Duodenal mucosa (tissue), 2 donors: ENCODE measurements at regions not wholly inside any gene's neighbourhood (a gene's known extent, or its start where the extent isn't known, plus 50 kb on each side); places are given as distances from the start of the nearest gene placed in this dataset.

Experiments used
- H3K27ac ChIP-seq: one replicate; pipeline ENCODE4 v1.7.0; 2013; ENCODE audit warnings: low read depth, low read length
- H3K27me3 ChIP-seq, 2 donors: one replicate each; pipeline ENCODE4 v1.7.0; 2013; ENCODE audit warnings: low read length in 2 of 2, control low read depth in 1 of 2; ENCODE audit not compliant: insufficient read depth in 2 of 2, control insufficient read depth in 1 of 2
- H3K36me3 ChIP-seq, 2 donors: one replicate each; pipeline ENCODE4 v1.7.0; 2013; ENCODE audit warnings: low read length in 2 of 2, control low read depth in 1 of 2; ENCODE audit not compliant: insufficient read depth in 2 of 2, control insufficient read depth in 1 of 2
- H3K4me1 ChIP-seq, 2 donors: one replicate each; pipeline ENCODE4 v1.7.0; 2013; ENCODE audit warnings: low read length in 2 of 2, control low read depth in 1 of 2; ENCODE audit not compliant: insufficient read depth in 2 of 2, control insufficient read depth in 1 of 2
- H3K4me3 ChIP-seq, 2 donors: one replicate each; pipeline ENCODE4 v1.7.0; 2013; ENCODE audit warnings: low read length in 2 of 2, low read depth in 1 of 2
- H3K9ac ChIP-seq, 2 donors: one replicate each; pipeline ENCODE4 v1.7.0; 2013; ENCODE audit warnings: low read length in 2 of 2, low read depth in 1 of 2
- H3K9me3 ChIP-seq, 2 donors: one replicate each; pipeline ENCODE4 v1.7.0; 2013; ENCODE audit warnings: low read length in 2 of 2, control low read depth in 1 of 2; ENCODE audit not compliant: control insufficient read depth in 1 of 2

DNA sequence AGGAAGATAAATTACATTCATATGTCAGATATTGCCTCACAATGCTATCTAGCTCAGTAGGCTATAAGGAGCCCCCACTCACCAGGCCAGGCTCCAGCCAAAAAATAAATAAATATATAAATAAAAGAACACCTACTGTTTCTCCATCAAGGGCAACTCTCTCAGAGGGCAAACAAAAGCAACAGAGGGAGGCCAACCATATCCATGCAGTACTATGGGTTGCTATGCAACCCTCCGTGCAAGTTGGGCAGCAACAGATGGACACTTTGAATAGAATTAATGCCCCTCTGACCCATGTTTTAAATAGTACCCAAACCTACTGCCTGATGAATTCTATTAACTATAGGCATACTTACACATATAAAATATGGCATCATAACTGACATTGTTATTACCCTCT, 279.8 kb upstream of the EDNRB start:
- no peaks in the 10 kb centered on the region for H3K9me3 ChIP-seq
- no peaks in the 10 kb centered on the region for H3K36me3 ChIP-seq
- no peak overlapping the region for H3K9ac ChIP-seq
- H3K27me3 ChIP-seq: no peaks in the 10 kb centered on the region
- no peaks in the 10 kb centered on the region for H3K4me1 ChIP-seq
- H3K27ac ChIP-seq: no peak overlapping the region
- H3K4me3 ChIP-seq: no peak overlapping the region

GRCh38 chr13:78197231-78197630, 278.6 kb upstream of the EDNRB start:
- Histone ChIP-seq H3K27ac (no peak overlapping the region), H3K4me3 (no peak overlapping the region), H3K9me3 (no peaks in the 10 kb centered on the region), H3K36me3 (no peaks in the 10 kb centered on the region), H3K9ac (no peak overlapping the region), H3K27me3 (no peaks in the 10 kb centered on the region), H3K4me1 (no peaks in the 10 kb centered on the region)

- no peak overlapping the region for H3K27ac ChIP-seq
- no peaks in the 10 kb centered on the region for H3K4me1 ChIP-seq
- H3K27me3 ChIP-seq: no peaks in the 10 kb centered on the region
- no peaks in the 10 kb centered on the region for H3K36me3 ChIP-seq
- no peak overlapping the region for H3K9ac ChIP-seq
- no peaks in the 10 kb centered on the region for H3K9me3 ChIP-seq
- no peak overlapping the region for H3K4me3 ChIP-seq
Observed at GRCh38 chr13:78194904-78195639, 276.4 kb upstream of the EDNRB start.

DNA sequence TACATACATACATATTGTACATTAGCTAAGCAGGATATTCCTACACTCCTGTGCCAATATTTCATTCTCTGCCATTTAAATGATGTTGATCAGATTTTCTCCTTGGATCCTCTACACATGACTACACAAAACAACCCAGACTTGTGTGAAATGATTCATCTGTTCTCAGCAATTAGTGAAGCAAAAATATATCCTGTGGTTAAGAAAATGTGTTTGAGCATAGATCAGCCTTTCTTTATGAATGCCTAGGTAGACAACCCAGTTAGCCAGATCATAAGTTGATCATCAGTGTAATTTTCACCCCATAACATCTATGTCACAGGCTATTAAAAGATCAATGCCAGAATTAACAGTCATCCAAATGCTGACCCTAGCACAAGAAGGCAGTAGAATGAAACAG, 275.2 kb upstream of the EDNRB start:
- Histone ChIP-seq H3K9me3 (no peaks in the 10 kb centered on the region), H3K4me1 (no peaks in the 10 kb centered on the region), H3K27me3 (no peaks in the 10 kb centered on the region), H3K4me3 (no peak overlapping the region), H3K27ac (no peak overlapping the region), H3K36me3 (no peaks in the 10 kb centered on the region), H3K9ac (no peak overlapping the region)

DNA sequence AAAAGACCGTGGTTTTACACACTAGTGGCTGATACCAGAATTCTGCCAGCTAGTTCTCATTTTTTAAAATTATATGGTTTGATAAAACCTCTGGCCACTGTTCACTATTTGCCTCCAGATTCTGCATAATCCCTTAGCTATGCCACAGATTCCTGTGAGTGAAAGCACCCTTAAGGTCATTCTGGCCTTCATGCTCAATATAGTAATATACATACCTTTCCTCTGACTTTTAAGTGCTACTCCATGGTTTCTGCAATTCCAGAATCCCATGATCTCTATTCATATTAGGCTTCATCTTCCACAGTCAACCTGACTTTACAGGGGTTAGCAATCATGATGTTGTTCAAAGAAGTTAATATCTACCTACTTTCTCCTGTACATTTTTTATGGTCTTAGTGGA, 274.1 kb upstream of the EDNRB start:
- Histone ChIP-seq H3K4me3 (no peak overlapping the region), H3K36me3 (no peaks in the 10 kb centered on the region), H3K27ac (no peak overlapping the region), H3K4me1 (no peaks in the 10 kb centered on the region), H3K9me3 (no peaks in the 10 kb centered on the region), H3K9ac (no peak overlapping the region), H3K27me3 (no peaks in the 10 kb centered on the region)

DNA sequence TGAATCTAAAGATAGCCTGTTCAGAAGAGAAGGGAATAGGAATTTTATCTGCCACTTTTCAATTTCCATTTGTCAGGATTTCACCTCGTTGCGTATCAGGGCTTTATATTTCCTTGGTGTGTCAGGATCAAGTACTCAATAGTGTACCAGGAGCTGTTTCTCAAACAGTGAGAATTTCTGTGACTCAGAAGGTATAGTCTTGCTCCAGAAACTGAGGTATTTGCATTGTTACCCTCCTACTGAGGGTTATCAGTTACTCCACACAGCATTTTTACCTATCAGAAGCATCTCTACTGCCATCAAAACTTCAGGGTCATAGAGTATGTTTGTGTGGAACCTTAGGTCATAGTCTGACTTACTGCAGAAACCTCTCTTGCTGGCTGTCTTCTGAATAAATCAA, 271.7 kb upstream of the EDNRB start:
- Histone ChIP-seq H3K4me1 (no peaks in the 10 kb centered on the region), H3K27me3 (no peaks in the 10 kb centered on the region), H3K9me3 (no peaks in the 10 kb centered on the region), H3K4me3 (no peak overlapping the region), H3K27ac (no peak overlapping the region), H3K9ac (no peak overlapping the region), H3K36me3 (no peaks in the 10 kb centered on the region)

DNA sequence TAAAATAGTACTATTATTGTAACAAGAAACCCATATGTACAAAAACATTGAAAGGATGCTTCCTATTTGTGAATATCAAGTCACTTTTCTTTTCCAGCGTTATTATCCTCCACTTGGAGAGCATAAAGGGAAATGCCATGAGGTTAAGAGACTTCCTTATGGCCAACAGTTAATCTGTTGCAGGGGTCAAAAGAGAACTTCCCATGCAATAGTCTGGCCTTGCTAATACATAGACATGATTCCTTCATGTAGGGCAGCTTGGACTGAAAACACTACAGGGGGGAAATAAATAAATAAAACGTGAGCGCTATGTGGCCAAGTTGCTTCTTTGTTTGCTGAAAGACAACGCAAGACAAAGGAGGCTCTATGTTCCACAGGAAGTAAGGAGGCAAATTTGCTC, 269.1 kb upstream of the EDNRB start:
- H3K36me3 ChIP-seq: no peaks in the 10 kb centered on the region
- no peak overlapping the region for H3K27ac ChIP-seq
- H3K27me3 ChIP-seq: no peaks in the 10 kb centered on the region
- no peak overlapping the region for H3K4me3 ChIP-seq
- peaks cover 0 to 4% of the 10 kb centered on the region in 2 donors for H3K9me3 ChIP-seq
- H3K4me1 ChIP-seq: no peaks in the 10 kb centered on the region
- H3K9ac ChIP-seq: no peak overlapping the region

DNA sequence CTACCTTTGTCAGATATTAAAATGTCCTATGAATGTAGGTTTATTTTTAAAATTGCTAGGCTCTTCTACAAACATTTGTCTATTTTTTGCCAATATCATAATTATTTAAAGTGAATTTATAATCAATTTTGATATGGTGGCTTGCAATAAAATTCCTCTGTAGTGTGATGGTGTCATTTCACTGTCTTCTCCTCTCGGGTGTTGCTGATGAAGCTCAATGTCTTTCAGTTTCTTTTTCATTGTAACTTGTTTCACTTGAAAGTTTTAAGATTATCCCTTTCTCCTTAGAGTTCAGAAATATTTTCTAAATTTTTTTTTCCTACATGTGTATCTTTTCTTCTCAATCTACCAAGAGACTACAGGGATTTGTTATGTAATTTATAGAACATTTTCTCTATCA, 267.1 kb upstream of the EDNRB start:
- H3K4me1 ChIP-seq: no peaks in the 10 kb centered on the region
- no peak overlapping the region for H3K9ac ChIP-seq
- no peaks in the 10 kb centered on the region for H3K27me3 ChIP-seq
- H3K27ac ChIP-seq: no peak overlapping the region
- no peaks in the 10 kb centered on the region for H3K36me3 ChIP-seq
- peaks cover 0 to 4% of the 10 kb centered on the region in 2 donors for H3K9me3 ChIP-seq
- H3K4me3 ChIP-seq: no peak overlapping the region

- H3K4me3 ChIP-seq: no peak overlapping the region
- no peak overlapping the region for H3K9ac ChIP-seq
- H3K9me3 ChIP-seq: peaks cover 0 to 4% of the 10 kb centered on the region in 2 donors
- H3K36me3 ChIP-seq: no peaks in the 10 kb centered on the region
- H3K27me3 ChIP-seq: no peaks in the 10 kb centered on the region
- H3K4me1 ChIP-seq: no peaks in the 10 kb centered on the region
- no peak overlapping the region for H3K27ac ChIP-seq
Observed at GRCh38 chr13:78183732-78184131, 265.1 kb upstream of the EDNRB start.

- no peak overlapping the region for H3K4me3 ChIP-seq
- H3K9me3 ChIP-seq: peaks cover 0 to 4% of the 10 kb centered on the region in 2 donors
- no peak overlapping the region for H3K9ac ChIP-seq
- no peak overlapping the region for H3K27ac ChIP-seq
- no peaks in the 10 kb centered on the region for H3K36me3 ChIP-seq
- no peaks in the 10 kb centered on the region for H3K27me3 ChIP-seq
- H3K4me1 ChIP-seq: no peaks in the 10 kb centered on the region
Observed at GRCh38 chr13:78182813-78183212, 264.2 kb upstream of the EDNRB start.

DNA sequence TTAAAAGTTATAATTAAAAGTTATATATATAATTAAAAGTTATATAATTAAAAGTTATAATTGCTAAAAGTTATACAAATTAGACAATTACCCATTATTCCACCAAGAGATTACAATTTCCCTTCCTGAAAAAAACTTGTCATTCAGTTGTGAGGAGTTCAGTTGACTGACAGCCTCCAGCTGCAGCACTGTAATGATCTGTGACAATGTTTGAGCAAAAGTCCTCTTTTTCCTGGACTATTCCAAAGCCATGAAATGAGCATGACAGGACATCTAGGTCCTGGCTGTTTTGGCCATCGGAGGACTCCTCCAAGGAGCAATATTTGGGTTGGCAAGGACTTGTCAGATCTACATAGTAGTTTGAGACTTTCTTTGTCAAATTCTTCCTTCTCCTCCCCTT, 258.7 kb upstream of the EDNRB start:
- no peaks in the 10 kb centered on the region for H3K36me3 ChIP-seq
- H3K4me3 ChIP-seq: no peak overlapping the region
- H3K27ac ChIP-seq: no peak overlapping the region
- no peak overlapping the region for H3K9ac ChIP-seq
- H3K4me1 ChIP-seq: no peaks in the 10 kb centered on the region
- no peaks in the 10 kb centered on the region for H3K9me3 ChIP-seq
- no peaks in the 10 kb centered on the region for H3K27me3 ChIP-seq
